ENCODE measurements at regions not wholly inside any gene's neighbourhood (a gene's known extent, or its start where the extent isn't known, plus 50 kb on each side); places are given as distances from the start of the nearest gene placed in this dataset.

DNA sequence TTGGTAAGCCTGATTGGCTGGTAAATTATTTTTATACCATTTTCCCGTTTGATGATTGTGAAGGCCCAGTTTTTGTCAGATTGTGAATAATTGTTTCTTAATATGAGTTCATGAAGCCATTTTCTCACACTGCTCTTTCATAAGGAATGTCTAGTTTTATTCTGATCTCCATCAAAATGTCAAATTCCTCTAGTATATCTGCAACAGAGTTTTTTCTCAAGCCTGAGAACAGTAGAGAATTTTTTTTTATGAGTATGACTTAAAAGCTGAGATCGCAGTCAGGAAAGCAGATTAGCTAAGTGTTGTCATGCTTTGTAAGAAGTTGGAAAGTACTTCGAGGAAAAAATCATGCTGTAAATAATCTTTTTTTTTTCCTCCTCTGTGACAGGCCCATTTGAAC lies 484.9 kb upstream of the ATP2B1 start:
- Histone ChIP-seq H3K27ac (no peak overlapping the region), H3K36me3 (no peaks in the 10 kb centered on the region), H3K4me1 (ENCODE audit: control insufficient read depth in 1 of 2, low read depth in 2 of 2) (no peaks in the 10 kb centered on the region), H3K27me3 (replicated peaks; ENCODE audit: insufficient read depth) (no peaks in the 10 kb centered on the region), H3K9me3 (no peaks in the 10 kb centered on the region), H3K4me3 (no peak overlapping the region)
- ATAC-seq (ENCODE audit: insufficient number of reproducible peaks, low FRiP score, low read depth) (no peak), DNase-seq (ENCODE audit: low spot score) (no peak)
- TF ChIP-seq, protein P1, sequence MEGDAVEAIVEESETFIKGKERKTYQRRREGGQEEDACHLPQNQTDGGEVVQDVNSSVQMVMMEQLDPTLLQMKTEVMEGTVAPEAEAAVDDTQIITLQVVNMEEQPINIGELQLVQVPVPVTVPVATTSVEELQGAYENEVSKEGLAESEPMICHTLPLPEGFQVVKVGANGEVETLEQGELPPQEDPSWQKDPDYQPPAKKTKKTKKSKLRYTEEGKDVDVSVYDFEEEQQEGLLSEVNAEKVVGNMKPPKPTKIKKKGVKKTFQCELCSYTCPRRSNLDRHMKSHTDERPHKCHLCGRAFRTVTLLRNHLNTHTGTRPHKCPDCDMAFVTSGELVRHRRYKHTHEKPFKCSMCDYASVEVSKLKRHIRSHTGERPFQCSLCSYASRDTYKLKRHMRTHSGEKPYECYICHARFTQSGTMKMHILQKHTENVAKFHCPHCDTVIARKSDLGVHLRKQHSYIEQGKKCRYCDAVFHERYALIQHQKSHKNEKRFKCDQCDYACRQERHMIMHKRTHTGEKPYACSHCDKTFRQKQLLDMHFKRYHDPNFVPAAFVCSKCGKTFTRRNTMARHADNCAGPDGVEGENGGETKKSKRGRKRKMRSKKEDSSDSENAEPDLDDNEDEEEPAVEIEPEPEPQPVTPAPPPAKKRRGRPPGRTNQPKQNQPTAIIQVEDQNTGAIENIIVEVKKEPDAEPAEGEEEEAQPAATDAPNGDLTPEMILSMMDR (IDR thresholded peaks at IDR 0.05), result no peak

DNA sequence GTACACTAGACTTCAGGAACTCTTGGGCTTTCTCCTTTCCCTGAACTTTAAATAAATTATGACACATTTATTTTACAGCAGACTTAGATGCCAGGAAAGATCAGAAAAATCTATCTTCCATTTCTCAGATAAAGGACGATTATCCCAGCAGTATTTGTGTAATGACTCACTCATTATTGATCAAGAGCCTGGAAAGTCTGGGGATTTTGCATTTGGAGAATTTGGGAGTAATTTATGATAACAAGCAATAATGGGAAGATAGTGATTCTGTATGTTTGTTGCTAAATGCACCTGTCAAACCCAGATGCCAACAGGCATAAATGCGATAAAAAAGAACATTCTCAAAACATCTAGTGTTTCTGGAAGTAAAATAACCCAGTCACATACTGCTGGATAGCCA lies 480.2 kb upstream of the ATP2B1 start:
- no peak for ATAC-seq (ENCODE audit: insufficient number of reproducible peaks, low FRiP score, low read depth)
- Histone ChIP-seq H3K4me3 (no peak overlapping the region), H3K9me3 (no peaks in the 10 kb centered on the region), H3K36me3 (no peaks in the 10 kb centered on the region), H3K27ac (no peak overlapping the region), H3K4me1 (ENCODE audit: control insufficient read depth in 1 of 2, low read depth in 2 of 2) (no peaks in the 10 kb centered on the region), H3K27me3 (replicated peaks; ENCODE audit: insufficient read depth) (no peaks in the 10 kb centered on the region)
- DNase-seq (ENCODE audit: low spot score), result no peak
- TF ChIP-seq, protein P1 (IDR thresholded peaks at IDR 0.05), result no peak

DNA sequence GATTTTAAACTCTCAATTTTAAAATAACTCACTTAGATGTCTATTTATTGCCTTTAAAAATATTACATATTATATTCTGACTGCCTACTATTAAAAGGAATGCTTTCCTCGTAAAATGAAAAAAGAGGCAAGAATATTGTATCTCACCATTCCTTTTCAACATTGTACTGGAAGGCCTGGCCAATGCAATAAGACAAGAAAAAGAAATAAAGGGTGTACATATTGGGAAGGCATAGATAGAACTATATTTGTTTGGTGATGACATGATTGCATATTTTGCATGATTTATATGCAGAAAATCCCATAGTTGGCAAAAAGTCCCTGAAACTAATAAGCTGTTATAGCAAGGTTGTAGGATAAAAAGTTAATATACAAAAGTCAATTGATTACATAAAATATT lies 474.6 kb upstream of the ATP2B1 start:
- no peaks in the 10 kb centered on the region for H3K4me1 ChIP-seq (ENCODE audit: control insufficient read depth in 1 of 2, low read depth in 2 of 2)
- no peak for ATAC-seq (ENCODE audit: insufficient number of reproducible peaks, low FRiP score, low read depth)

DNA sequence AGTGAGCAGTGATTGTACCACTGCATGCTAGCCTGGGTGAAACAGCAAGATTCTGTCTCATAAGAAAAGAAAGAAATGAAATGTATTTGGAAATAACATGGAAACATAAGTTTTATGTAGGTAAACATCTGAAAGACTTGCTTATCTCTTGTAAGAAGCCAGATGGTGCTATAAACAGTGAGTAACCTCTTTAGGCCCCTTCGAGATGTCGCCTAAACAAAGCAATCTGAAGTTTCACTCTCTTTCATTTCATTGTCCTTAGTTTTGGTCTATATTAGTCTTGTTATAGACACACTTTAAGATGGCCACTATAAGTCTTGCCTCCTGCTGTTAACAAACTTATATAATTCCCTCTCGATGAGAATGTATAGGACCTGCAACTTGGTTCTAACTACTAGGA lies 472.6 kb upstream of the ATP2B1 start:
- Histone ChIP-seq H3K4me1 (ENCODE audit: control insufficient read depth in 1 of 2, low read depth in 2 of 2) (no peaks in the 10 kb centered on the region), H3K36me3 (no peaks in the 10 kb centered on the region), H3K27me3 (replicated peaks; ENCODE audit: insufficient read depth) (no peaks in the 10 kb centered on the region), H3K9me3 (peaks cover 5% of the 10 kb centered on the region), H3K4me3 (no peak overlapping the region), H3K27ac (no peak overlapping the region)
- ATAC-seq (ENCODE audit: insufficient number of reproducible peaks, low FRiP score, low read depth) (no peak), DNase-seq (ENCODE audit: low spot score) (no peak)
- TF ChIP-seq, protein P1 (IDR thresholded peaks at IDR 0.05), result no peak

More for the DNA sequence above, 474.6 kb upstream of the ATP2B1 start:
- Histone ChIP-seq H3K27ac (no peak overlapping the region), H3K9me3 (peaks cover 5% of the 10 kb centered on the region), H3K27me3 (replicated peaks; ENCODE audit: insufficient read depth) (no peaks in the 10 kb centered on the region), H3K4me3 (no peak overlapping the region), H3K36me3 (no peaks in the 10 kb centered on the region)
- DNase-seq (ENCODE audit: low spot score), result no peak
- TF ChIP-seq, protein P1 (IDR thresholded peaks at IDR 0.05), result no peak

DNA sequence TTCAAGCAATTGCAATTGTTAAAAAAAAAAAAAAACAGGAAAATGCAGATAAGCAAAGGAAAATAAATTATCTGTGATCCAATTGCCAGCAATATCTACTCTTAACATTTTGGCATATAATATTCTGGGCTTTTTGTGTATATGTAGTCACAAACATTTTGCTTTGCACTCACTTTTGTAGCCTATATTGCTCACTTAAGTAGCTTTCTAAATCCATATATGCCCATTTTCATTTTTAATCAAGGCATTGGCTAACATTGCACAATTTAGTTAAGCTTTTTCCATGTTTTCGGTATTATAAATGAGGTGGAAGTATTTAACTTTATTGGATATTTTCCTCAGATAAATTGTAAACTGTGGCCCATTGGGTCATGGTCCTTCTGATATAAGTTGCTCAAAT lies 466.3 kb upstream of the ATP2B1 start:
- DNase-seq (ENCODE audit: low spot score) (no peak), ATAC-seq (ENCODE audit: insufficient number of reproducible peaks, low FRiP score, low read depth) (no peak)
- Histone ChIP-seq H3K4me1 (ENCODE audit: control insufficient read depth in 1 of 2, low read depth in 2 of 2) (no peaks in the 10 kb centered on the region), H3K27ac (no peak overlapping the region), H3K4me3 (no peak overlapping the region), H3K9me3 (no peaks in the 10 kb centered on the region), H3K27me3 (replicated peaks; ENCODE audit: insufficient read depth) (no peaks in the 10 kb centered on the region), H3K36me3 (no peaks in the 10 kb centered on the region)
- TF ChIP-seq, protein P1 (IDR thresholded peaks at IDR 0.05), result no peak
